GM19025 (cell line): ENCODE measurements at regions not wholly inside any gene's neighbourhood (a gene's known extent, or its start where the extent isn't known, plus 50 kb on each side); places are given as distances from the start of the nearest gene placed in this dataset.
"Not testable (repeated sequence)": the region's sequence is repeated elsewhere in the genome, so short reads cannot be mapped to it uniquely, and the experiment has no call there.

Source experiments
- ATAC-seq: cut with Tn5 transposase; IDR thresholded peaks from one replicate; pipeline ENCODE4 v1.9.1; 2021; ENCODE audit warnings: mild to moderate bottlenecking, low read depth, moderate library complexity; ENCODE audit not compliant: unreplicated experiment

GRCh38 chr6:28657381-28657768 lies 131.7 kb downstream of the GPX5 start:
- ATAC-seq, result no peak

- ATAC-seq, result no peak
These were observed 132.2 kb downstream of the GPX5 start for GRCh38 chr6:28657769-28658465.

- ATAC-seq, result no peak
These were observed 133.0 kb downstream of the GPX5 start for GRCh38 chr6:28658475-28659249.

DNA sequence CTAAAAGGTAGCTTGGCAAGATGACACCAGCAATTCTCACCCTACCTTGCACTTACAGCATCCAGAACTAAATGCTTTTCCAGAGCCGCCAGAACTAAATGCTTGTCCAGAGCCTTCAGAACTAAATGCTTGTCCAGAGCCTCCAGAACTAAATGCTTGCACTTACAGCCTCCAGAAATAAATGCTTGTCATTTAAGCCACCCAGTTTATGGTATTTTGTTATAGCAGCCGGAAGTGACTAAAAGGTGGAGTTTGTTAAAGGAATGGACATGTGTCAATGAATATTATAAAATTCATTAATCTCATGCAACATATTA lies 133.5 kb downstream of the GPX5 start:
- ATAC-seq, result no peak

GRCh38 chr6:28661097-28661713 lies 135.5 kb downstream of the GPX5 start:
- ATAC-seq, result no peak

DNA sequence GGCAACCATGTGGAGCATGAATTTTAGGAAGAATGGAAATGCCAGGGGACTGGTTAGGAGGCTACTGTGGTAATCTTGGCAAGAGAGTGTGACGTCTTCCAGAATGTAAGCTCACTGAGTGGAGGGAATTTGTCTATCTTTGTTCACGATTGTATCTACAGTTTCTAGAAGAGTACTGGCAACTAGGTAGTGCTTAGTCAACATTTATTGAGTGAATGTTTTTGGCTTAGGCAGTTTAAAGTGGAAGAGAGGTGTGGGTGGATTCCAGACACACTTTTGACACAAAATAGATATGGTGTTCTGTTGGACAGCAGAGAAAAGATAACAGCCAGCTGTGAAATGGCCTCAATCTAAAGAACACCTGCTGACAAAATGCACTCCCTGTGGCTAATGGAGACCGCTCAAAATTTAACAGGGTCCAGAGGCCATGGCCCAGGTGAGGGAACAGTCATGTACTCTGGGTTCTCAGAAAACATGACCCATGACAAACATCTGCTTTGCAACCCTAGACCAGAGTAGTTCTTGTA lies 139.3 kb downstream of the GPX5 start:
- ATAC-seq, result no peak

- no peak for ATAC-seq
These were observed 147.7 kb downstream of the GPX5 start for GRCh38 chr6:28673417-28673786.

- ATAC-seq, result no peak
These were observed 148.3 kb downstream of the GPX5 start for GRCh38 chr6:28673787-28674671.

- no peak for ATAC-seq
These were observed 149.9 kb downstream of the GPX5 start for GRCh38 chr6:28675600-28675999.

GRCh38 chr6:28682542-28682941 lies 156.9 kb downstream of the GPX5 start:
- no peak for ATAC-seq

DNA sequence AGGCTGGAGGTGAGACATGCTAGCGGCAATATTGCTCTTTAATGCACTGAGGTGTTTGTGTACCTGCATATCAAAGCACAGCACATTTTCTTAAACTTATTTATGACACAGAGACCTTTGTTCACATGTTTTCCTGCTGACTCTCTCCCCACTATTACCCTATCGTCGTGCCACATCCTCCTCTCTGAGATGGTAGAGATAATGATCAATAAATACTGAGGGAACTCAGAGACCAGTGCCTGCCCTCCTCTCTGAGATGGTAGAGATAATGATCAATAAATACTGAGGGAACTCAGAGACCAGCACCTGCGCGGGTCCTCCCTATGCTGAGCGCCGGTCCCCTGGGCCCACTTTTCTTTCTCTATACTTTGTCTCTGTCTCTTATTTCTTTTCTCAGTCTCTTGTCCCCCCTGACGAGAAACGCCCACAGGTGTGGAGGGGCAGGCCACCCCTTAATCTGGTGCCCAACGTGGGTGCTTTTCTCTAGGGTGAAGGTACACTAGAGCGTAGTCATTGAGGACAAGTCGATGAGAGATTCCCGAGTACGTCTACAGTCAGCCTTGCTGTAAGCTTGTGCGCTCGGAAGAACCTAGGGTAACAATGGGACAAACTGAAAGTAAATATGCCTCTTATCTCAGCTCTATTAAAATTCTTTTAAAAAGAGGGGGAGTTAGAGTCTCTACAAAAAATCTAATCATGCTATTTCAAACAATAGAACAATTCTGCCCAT lies 157.4 kb downstream of the GPX5 start:
- not testable (repeated sequence) for ATAC-seq

DNA sequence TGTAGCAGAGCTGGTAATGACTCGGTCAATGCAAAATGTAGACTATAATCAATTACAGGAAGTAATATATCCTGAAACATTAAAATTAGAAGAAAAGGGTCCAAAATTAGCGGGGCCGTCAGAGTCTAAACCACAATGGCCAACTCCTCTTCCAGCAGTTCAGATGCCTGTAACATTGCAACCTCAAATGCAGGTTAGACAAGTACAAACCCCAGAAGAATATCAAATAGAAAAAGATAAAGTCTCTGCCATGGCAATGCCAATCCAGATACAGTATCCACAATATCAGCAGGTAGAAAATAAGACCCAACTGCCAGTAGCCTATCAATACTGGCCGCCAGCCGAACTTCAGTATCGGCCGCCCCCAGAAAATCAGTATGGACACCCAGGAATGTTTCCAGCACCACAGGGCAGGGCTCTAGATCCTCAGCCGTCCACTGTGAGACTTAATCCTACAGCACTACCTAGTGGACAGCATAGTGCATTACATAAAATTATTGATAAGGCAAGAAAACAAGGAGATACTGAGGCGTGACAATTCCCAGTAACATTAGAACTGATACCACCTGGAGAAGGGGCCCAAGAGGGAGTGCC lies 158.4 kb downstream of the GPX5 start:
- no peak for ATAC-seq

GRCh38 chr6:28685960-28686359 lies 160.3 kb downstream of the GPX5 start:
- ATAC-seq, result not testable (repeated sequence)

DNA sequence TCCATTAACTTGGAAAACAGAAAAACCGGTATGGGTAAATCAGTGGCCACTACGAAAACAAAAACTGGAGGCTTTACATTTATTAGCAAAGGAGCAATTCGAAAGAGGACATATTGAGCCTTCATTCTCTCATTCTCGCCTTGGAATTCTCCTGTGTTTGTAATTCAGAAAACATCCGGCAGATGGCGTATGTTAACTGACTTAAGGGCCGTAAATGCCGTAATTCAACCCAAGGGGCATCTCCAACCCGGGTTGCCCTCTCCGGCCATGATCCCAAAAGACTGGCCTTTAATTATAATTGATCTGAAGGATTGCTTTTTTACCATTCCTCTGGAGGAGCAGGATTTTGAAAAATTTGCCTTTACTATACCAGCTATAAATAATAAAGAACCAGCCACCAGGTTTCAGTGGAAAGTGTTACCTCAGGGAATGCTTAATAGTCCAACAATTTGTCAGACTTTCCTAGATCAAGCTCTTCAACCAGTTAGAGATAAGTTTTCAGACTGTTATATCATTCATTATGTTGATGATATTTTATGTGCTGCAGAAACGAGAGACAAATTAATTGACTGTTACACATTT lies 160.9 kb downstream of the GPX5 start:
- ATAC-seq, result not testable (repeated sequence)

- ATAC-seq, result not testable (repeated sequence)
These were observed 161.8 kb downstream of the GPX5 start for GRCh38 chr6:28687309-28687981.

GRCh38 chr6:28691991-28692390 lies 166.3 kb downstream of the GPX5 start:
- ATAC-seq, result not testable (repeated sequence)

GRCh38 chr6:28693033-28693750 lies 167.5 kb downstream of the GPX5 start:
- ATAC-seq, result no peak
